NCI-H82 (cell line): ENCODE measurements at regions not wholly inside any gene's neighbourhood (a gene's known extent, or its start where the extent isn't known, plus 50 kb on each side); places are given as distances from the start of the nearest gene placed in this dataset.

ENCODE experiments used
- DNase-seq: peaks from one replicate; lab custom pipeline; 2025; lab: John Stamatoyannopoulos, UW

GRCh38 chr5:24831989-24832388, 187.2 kb upstream of the CDH10 start:
- no peak for DNase-seq

DNA sequence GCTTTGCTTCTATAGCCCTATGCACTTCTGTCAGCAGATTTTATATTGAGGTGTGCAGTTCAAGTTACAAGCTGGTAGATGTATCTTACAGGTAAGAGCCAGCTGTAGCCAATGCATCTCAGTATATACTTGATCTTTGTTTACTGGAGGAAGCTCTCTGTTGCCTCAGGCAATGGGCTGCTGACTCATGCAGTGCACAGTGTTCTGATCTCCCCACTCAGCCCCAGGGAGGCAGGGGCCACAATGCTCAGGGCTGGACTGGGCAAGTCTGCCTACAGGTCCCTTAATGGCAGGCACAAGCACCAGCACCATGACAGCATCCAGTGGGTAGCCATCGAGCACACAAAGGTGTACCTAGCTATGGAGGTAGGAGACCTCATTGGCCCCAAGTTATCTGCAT, 178.8 kb upstream of the CDH10 start:
- DNase-seq: no peak

DNA sequence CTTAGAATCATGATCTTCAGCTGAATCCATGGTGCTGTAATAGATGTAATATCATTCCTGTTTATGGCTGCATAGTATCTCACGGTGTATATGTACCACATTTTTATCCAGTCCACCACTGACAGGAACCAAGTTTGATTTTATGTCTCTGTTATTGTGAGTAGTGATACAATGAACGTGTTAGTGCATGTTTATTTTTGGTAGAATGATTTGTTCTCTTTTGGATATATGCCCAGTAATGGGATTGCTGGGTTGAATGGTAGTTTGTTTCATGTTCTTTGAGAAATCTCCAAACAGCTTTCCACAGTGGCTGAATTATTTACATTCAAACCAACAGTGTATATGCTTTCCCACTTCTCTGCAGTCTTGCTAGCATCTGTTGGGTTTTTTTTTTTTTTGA, 175.1 kb upstream of the CDH10 start:
- no peak for DNase-seq

DNA sequence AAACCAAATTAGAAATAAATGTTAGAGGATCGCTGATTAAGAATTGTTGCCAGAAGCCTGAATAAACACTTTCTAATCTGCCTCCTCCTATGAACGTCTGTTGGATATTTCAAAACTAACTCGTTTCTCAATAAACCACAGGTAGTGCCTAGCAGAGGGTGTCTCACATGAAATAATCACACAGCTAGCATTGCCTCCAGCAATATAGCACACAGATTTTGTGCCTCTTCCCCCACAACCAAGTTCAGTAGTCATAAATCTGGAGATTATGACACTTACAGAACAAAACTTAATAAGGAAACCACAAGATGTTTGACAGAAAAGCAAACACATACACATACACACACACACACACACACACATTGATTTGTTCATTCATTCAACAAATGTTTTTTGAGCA, 173.2 kb upstream of the CDH10 start:
- no peak for DNase-seq

DNA sequence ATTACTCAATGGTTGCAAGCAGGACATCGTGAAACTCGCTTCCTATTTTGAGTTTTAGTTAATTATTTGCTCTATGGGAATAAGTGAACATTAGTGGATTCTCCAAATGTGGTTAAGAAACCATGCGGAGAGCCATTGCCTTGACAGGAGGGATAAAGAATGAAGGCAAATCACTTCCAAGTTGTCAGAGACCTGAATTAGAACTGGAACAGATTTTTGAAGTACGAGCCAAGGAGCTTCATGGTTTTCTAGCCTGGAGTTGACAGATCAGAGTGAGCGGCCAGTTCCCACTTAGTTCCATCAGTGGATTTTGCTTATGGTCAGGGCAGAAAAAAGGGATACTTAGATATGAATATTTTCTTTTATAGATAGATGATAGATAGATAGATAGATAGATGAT, 171.4 kb upstream of the CDH10 start:
- no peak for DNase-seq

GRCh38 chr5:24805230-24805629, 160.5 kb upstream of the CDH10 start:
- no peak for DNase-seq

DNA sequence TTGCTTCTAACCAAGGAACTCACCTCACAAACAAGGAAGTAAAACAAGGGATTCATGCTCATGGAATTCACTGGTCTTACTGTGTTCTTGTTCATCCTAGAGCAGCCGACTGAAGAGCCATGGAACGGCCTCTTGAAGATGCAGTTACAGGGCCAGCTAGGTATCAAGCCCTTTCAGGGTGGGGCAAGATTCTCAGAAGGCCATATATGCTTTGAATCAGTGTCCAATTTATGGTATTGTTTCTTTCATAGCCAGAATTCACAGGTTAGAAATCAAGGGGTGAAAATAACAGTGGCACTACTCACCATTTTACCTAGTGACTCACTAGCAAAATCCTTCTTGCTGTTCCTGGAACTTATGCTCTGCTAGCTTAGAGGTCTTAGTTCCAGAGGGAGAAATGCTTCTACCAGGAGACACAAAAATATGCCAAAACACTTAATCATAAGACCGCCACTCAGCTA, 159.5 kb upstream of the CDH10 start:
- DNase-seq: no peak

DNA sequence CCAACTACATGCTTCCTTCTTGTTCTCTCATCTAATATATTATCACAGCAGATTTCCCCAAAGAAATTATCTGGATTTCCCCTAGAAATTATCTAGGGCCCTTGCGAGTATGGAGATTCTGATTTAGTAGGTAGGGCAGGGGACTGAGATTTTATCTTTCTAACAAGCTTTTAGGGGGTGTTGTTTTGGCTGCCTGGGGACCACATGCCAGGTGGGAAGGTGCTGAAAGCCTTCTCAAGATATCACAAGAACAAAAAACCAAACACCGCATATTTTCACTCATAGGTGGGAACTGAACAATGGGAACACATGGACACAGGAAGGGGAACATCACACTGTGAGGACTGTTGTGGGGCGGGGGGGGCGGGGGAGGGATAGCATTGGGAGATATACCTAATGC, 146.5 kb upstream of the CDH10 start:
- no peak for DNase-seq

- DNase-seq: no peak
Measured at GRCh38 chr5:24789611-24790351, 145.0 kb upstream of the CDH10 start.

- DNase-seq: no peak
Measured at GRCh38 chr5:24788829-24789514, 144.2 kb upstream of the CDH10 start.

DNA sequence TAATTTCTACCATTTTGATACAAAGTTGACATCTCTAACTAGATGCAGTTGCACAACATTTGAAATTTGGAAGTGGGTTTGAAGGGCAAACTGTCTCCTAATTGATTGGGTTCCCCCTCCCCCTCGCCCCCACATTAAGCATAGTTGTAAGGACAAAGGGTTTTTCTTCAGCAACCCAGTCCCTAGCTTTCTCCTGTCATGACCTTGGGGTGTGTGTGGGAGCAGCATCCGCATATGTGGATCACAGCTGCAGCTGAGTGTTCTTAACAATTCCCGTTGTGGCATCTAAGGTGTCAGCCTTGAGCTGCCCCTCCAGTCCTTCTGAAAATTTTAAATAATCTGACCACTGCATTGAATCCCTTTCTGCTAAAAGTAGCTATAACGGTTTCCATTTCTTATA, 141.3 kb upstream of the CDH10 start:
- DNase-seq: peak; percentile 2

GRCh38 chr5:24783596-24783995, 138.8 kb upstream of the CDH10 start:
- DNase-seq: no peak

- no peak for DNase-seq
Measured at GRCh38 chr5:24777392-24777791, 132.6 kb upstream of the CDH10 start.

DNA sequence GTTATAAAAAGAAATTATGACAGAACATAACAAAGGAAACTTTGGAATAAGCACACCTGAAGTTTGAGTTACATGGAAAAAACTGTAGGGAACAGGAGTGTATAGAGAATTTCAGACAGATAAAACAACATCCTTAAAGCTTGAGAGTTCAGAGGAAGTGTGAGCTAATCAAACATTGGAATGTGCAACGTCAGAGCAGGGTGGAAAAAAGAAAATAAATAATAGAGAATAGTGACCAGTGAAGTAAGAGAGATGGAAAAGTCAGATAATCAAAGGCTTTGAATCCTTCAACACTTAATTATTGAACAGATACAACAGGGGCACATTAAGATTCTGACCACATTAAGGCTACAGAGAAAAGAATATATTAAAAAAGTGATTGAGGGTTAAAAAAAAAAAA, 128.5 kb upstream of the CDH10 start:
- DNase-seq: no peak

- DNase-seq: no peak
Measured at GRCh38 chr5:24767086-24767485, 122.3 kb upstream of the CDH10 start.

DNA sequence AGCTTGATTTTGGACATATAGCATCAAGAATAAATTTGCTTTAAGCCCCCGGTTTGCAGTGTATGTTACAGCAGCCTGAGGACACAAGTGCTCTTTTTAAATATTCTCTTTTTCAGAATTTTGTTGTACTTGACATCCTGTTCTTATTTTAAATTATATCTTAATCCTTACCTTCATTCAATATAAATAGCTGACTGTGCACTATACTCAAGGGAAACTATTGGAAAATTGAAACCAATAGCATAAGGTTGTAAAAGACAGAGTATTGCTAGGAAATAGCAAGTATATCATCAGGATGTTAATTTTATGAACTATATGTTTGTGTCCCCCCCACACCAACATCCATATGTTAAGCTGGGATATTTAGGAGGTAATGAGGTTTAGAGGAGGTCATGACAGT, 120.4 kb upstream of the CDH10 start:
- DNase-seq: no peak

DNA sequence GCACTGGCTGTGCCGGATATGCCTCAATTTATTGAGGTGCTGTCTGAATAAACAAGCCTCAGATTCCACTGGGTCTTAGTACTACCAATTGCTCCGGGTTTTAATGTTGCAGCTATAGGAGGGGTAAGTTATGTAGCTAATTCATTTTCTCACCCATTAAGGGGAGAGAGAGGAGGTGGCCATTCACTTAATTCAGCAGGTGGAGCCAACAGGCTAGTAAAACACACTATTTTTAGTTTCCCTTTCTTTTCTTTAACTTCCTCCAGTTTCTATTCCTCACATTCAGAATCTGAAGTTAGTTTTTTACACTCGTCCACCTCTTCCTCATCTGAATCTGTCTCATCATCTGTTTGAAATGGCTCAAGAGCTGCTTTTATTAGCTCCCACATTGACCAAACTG, 105.6 kb upstream of the CDH10 start:
- no peak for DNase-seq

- no peak for DNase-seq
Measured at GRCh38 chr5:24749701-24750100, 104.9 kb upstream of the CDH10 start.

GRCh38 chr5:24747327-24747726, 102.5 kb upstream of the CDH10 start:
- DNase-seq: peak; percentile 64

DNA sequence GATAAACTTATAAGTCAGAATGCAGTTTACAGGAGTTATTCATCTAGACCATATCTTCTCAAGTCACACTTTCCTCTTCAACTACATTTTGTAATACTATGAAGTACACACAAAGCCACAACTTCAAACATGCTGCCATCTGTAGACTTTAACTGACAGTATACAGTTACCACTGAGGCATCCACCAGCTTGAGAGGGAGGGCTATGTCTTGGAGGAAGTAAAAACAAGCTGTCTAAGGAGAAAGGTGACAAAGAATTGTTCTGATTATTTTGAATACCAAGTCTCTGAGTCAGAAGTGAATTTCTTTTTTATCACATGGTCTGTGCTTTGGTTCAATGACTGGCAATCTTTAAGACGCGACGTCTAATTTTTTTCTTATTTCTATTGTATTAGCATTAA, 97.6 kb upstream of the CDH10 start:
- no peak for DNase-seq

- DNase-seq: no peak
Measured at GRCh38 chr5:24737163-24737562, 92.4 kb upstream of the CDH10 start.

DNA sequence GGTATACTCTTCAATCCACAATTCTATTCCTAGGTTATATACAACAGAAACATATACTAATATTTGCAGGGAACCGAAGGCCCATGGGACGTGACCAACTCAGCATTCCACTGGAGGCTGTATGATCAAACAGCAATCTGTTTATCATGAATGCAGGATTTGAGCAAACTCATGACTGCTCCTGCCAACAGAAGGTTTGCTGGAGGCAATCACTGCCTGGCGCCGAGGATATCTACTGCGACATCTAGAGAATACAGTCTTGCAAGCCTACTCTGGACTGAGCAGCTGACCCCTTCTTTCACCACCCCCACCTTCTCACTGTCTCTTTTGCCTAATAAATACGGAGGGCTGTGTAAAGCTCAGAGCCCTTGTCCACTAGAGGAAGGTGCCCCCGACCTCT, 90.5 kb upstream of the CDH10 start:
- DNase-seq: no peak

DNA sequence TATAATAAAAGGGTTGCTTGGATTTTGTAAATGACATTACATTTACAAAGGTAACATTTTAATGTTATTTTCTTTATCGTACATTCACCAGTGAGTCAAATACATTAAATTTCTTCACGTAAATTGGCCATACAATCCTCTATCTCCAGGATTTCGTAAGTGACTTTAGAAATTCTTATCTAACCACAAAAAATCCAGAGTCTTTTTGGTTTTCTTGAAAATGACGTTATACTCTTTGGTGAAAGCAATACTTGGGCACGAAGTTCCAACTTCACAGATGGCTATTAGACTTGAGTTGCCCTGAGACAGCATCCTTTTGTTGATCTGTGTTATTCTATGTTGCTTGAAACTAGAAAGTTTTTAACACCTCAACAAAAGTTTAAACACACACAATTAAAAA, 87.4 kb upstream of the CDH10 start:
- DNase-seq: no peak

GRCh38 chr5:24720743-24721142, 76.0 kb upstream of the CDH10 start:
- DNase-seq: no peak
